ENCODE measurements at regions not wholly inside any gene's neighbourhood (a gene's known extent, or its start where the extent isn't known, plus 50 kb on each side); places are given as distances from the start of the nearest gene placed in this dataset.

DNA sequence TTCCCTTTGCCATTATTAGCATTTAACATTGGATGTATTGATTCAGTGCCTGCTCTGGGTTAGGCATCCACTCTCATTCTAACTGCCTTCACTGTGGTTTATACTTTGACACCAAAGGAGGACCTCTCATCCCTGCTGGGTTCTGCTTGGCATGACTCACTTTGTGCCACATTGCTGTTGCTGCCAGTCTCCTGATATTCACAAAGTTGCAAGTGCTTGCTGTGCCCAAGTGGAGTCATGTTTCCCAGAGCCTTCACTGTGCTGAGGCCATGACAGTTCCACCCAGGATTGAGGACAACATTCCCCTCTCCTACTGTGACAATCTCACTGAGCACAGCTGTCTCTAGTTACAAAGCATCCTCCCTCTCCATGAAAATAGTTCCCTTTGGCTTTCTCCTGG, 519.9 kb upstream of the USP24 start:
- Mint-ChIP-seq H3K27me3 (ENCODE audit: low read depth) (peaks cover 3% of the 10 kb centered on the region), H3K36me3 (ENCODE audit: insufficient read depth) (no peaks in the 10 kb centered on the region), H3K9me3 (no peaks in the 10 kb centered on the region), H3K4me3 (no peak overlapping the region), H3K4me1 (ENCODE audit: low read depth) (no peaks in the 10 kb centered on the region)
- ATAC-seq (no peak), DNase-seq (no peak)

DNA sequence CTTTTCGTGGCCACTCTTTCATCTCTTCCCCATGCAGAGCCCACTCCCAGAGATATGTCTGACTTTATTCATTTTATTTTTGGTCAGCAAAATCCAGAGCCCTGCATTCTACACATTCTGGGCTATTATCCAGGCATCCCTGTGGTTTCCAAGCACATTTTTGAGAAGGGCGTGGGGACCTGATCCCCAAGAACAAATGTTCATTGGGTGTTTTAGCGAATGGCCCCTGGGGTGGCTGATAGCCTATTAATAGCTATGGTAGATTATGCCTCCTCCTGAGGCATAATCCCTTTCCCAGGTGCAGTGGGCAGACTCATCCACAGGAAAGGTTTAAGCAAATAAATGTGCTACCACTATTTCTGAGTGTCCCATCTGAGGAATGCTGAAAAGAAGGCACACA, 511.8 kb upstream of the USP24 start:
- DNase-seq (no peak), ATAC-seq (no peak)
- H3K9me3 Mint-ChIP-seq: no peaks in the 10 kb centered on the region
- H3K4me1 Mint-ChIP-seq (ENCODE audit: low read depth): no peaks in the 10 kb centered on the region
- no peaks in the 10 kb centered on the region for H3K36me3 Mint-ChIP-seq (ENCODE audit: insufficient read depth)
- H3K4me3 Mint-ChIP-seq: no peak overlapping the region
- peaks cover 2% of the 10 kb centered on the region for H3K27me3 Mint-ChIP-seq (ENCODE audit: low read depth)

DNA sequence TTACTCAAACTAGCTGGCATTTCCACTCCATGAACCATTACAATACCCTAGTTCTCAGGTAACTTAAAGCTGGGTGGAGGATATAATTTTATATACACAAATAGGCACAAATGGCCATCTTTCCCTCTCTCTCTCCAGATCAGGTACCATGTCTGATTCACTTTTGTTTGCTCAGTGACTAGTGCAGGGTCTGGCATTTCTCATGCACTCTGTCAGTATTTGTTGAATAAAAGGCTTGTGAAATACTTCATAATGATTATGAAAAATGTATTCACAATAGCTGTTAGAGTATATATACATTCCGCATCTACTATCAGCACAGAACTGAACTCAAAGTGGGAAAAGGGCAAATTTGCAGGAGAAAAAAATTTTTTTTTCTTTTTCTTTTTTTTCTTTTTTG, 510.2 kb upstream of the USP24 start:
- Mint-ChIP-seq H3K4me3 (no peak overlapping the region), H3K4me1 (ENCODE audit: low read depth) (no peaks in the 10 kb centered on the region), H3K27me3 (ENCODE audit: low read depth) (no peaks in the 10 kb centered on the region), H3K9me3 (no peaks in the 10 kb centered on the region), H3K36me3 (ENCODE audit: insufficient read depth) (no peaks in the 10 kb centered on the region)
- ATAC-seq (no peak), DNase-seq (no peak)

DNA sequence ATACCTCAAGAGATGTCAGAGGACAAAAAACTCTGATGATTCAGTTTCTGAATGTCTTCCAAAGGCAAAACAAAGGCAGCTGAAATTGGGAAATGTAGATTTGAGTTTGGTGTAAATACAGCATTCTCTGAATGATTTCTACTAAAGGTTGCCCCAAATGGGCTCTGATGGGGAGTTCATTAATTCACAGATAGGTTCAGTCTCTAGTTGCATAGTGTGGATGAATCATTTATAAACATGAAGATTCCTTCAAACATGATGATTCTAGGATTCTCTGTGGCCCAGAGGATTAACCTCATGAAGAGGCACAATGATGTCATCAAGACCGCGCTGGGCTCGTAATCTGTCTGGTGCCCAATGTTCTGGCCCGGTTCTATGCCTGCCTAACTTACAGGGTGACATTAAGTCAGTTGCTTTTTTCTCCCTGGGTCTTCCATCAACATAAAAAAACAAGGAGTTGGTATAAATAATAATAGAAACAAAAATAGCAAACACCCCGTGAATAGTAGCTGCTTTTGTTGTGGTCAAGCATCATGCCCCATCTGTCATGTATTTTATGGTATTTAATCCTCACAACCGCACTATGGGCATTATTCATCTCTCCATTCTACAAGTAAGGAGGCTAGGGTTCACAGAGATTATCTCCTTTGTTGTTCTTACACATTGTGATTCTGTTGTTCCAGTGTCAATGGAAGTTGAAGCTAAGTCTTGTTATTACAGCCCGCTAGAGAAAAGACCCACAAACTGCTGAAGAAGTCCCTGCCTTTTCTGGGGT, 509.6 kb upstream of the USP24 start:
- Mint-ChIP-seq H3K4me1 (ENCODE audit: low read depth) (no peaks in the 10 kb centered on the region), H3K27me3 (ENCODE audit: low read depth) (no peaks in the 10 kb centered on the region), H3K4me3 (no peak overlapping the region), H3K9me3 (no peaks in the 10 kb centered on the region), H3K36me3 (ENCODE audit: insufficient read depth) (no peaks in the 10 kb centered on the region)
- DNase-seq (no peak), ATAC-seq (no peak)

DNA sequence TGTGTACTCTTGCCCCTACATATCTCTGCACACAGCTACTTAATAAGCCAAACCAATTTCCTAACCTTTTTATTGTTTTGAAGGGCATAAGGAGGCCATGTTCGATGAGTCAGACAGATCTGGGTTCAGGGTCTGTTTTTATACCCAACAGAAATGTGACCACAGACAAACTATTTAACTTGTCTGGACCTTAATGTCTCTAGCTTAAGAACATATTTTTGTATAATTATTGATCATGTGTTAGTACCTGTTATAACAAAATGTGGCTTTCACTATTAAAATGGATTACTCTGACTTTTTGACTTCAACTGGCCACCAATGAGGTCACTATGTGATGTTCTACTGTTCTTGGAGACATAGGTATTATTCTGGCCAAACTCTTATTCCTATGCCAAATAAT, 507.8 kb upstream of the USP24 start:
- Mint-ChIP-seq H3K4me1 (ENCODE audit: low read depth) (no peaks in the 10 kb centered on the region), H3K4me3 (no peak overlapping the region)
- ATAC-seq: no peak

DNA sequence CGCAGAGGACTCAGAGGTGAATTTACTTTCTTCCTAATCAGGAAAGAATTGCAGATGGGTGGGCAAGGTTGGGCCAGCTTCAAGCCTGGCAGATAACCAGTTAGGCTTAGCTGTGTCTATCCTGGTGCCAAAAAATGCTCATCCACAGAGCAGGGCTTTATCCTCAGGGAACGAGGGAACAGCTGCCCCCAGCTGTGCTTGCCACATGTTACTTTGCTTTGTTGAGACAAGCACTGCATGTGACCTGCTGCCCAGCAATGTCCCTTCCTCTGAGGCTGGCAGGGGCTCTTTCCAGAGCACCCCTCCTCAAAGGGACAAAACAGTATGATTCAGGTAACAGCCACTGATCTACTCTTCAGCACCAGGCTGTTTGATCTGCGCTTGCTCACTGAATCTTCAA, 505.1 kb upstream of the USP24 start:
- Mint-ChIP-seq H3K36me3 (ENCODE audit: insufficient read depth) (no peaks in the 10 kb centered on the region), H3K4me1 (ENCODE audit: low read depth) (no peaks in the 10 kb centered on the region), H3K4me3 (no peak overlapping the region), H3K9me3 (no peaks in the 10 kb centered on the region), H3K27me3 (ENCODE audit: low read depth) (peaks cover 4% of the 10 kb centered on the region)
- ATAC-seq: no peak
- DNase-seq: no peak

More for the DNA sequence above, 507.8 kb upstream of the USP24 start:
- Mint-ChIP-seq H3K36me3 (ENCODE audit: insufficient read depth) (no peaks in the 10 kb centered on the region), H3K27me3 (ENCODE audit: low read depth) (no peaks in the 10 kb centered on the region), H3K9me3 (no peaks in the 10 kb centered on the region)
- no peak for DNase-seq

DNA sequence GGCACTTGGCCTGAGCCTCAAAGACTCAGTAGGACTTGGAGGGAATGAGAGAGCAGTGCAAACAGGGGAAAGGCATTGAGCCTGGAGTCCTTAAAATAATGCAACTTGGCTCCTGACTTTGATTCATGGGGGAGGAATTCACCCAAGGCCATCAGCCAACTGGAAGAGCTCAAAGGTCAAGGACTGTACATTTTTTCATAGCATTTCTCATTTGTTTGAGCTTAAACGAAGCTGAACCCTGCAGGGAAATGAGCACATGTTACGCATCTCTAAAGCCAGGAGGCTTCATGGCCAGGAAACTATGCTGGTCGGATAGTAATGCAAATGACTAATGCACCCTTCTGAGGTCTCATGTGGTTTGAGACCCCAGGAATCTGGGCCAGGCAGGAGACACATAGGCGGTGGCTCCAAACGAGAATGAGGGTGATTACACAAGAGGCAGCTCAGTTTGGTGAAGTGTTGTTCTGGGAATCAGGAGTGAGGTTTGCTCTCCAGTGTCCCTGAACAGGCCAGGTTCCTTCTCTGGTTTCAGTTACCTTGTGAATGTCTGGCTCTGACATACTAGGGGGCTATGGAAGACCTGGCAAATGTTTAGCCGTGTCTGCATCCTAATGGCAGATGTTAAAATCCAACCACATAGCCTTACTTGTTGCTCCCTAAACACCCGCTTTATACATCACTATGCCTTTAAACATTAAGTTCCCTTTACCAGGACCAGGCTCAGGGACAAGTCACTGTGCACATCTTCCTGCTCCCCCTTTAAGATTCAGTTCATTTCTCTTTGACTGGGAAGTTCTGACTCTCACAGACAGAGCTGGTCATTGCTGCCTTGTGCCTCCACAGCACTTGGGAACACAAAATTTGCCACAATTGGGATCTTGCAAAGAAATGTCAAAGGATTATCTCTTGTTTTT, 503.9 kb upstream of the USP24 start:
- peaks cover 8% of the 10 kb centered on the region for H3K27me3 Mint-ChIP-seq (ENCODE audit: low read depth)
- DNase-seq (no peak), ATAC-seq (no peak)
- no peaks in the 10 kb centered on the region for H3K9me3 Mint-ChIP-seq
- no peaks in the 10 kb centered on the region for H3K4me1 Mint-ChIP-seq (ENCODE audit: low read depth)
- H3K36me3 Mint-ChIP-seq (ENCODE audit: insufficient read depth): no peaks in the 10 kb centered on the region
- H3K4me3 Mint-ChIP-seq: no peak overlapping the region

DNA sequence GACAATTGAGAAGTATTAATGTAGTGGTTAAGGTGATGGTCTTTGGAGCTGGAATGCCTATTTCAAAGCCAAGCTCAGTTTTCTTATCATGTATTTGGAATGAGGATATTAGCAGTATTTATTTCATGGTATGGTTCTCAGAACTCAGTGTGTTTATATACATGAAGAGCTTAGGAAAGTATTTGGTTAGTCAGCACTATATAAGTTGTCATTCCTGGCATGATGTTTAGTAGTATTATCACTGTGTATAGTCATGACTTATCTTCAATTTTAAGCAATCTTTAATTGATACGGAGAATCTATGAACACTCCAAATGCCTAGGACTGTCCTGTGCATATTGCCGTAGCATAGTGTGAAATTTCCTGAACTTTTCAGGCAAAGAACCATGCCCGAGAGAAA, 501.9 kb upstream of the USP24 start:
- DNase-seq (no peak), ATAC-seq (no peak)
- peaks cover 10% of the 10 kb centered on the region for H3K27me3 Mint-ChIP-seq (ENCODE audit: low read depth)
- no peaks in the 10 kb centered on the region for H3K4me1 Mint-ChIP-seq (ENCODE audit: low read depth)
- peaks cover 4% of the 10 kb centered on the region for H3K9me3 Mint-ChIP-seq
- no peaks in the 10 kb centered on the region for H3K36me3 Mint-ChIP-seq (ENCODE audit: insufficient read depth)
- no peak overlapping the region for H3K4me3 Mint-ChIP-seq

DNA sequence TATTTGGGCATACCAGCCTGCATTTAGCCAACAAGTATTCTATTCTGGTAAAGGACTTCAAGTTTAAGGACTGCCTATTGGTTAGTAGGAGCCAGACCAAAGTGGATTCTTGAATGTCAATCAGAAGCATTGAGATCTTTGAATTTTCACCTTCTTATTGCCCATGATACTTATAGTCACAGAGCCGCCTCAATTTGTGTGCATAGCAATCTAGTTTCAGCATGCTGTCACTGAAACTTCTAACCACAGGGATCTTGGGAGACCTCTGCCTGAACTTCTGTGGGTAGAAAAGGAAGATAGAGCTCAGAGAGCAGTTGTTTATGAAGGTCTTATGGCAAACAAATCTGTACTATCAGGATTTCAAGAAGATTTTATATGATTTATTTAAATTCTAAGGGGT, 501.4 kb upstream of the USP24 start:
- ATAC-seq (no peak), DNase-seq (no peak)
- no peaks in the 10 kb centered on the region for H3K36me3 Mint-ChIP-seq (ENCODE audit: insufficient read depth)
- H3K9me3 Mint-ChIP-seq: peaks cover 4% of the 10 kb centered on the region
- peaks cover 10% of the 10 kb centered on the region for H3K27me3 Mint-ChIP-seq (ENCODE audit: low read depth)
- no peak overlapping the region for H3K4me3 Mint-ChIP-seq
- no peaks in the 10 kb centered on the region for H3K4me1 Mint-ChIP-seq (ENCODE audit: low read depth)

DNA sequence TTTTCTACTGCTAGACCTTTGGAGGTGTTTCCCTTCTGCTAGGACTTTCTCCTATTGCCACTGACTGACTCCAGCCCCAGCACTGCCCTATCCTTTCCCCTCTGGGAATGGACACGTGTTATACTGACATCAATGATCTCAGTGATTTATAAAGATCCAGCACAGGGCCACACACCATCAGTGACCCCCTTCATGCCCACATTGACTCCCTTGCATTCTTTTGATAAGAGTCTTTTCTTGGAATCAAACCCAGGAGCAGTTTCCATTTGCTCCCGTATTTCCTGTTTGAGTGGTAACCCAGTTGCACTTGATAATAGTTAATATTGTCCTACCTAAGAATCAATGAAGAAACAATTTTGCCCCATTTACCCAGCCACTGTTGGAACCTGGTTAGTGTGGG, 501.0 kb upstream of the USP24 start:
- no peaks in the 10 kb centered on the region for H3K36me3 Mint-ChIP-seq (ENCODE audit: insufficient read depth)
- H3K27me3 Mint-ChIP-seq (ENCODE audit: low read depth): peaks cover 10% of the 10 kb centered on the region
- no peak for ATAC-seq
- DNase-seq: no peak
- peaks cover 4% of the 10 kb centered on the region for H3K9me3 Mint-ChIP-seq
- no peak overlapping the region for H3K4me3 Mint-ChIP-seq
- H3K4me1 Mint-ChIP-seq (ENCODE audit: low read depth): no peaks in the 10 kb centered on the region

DNA sequence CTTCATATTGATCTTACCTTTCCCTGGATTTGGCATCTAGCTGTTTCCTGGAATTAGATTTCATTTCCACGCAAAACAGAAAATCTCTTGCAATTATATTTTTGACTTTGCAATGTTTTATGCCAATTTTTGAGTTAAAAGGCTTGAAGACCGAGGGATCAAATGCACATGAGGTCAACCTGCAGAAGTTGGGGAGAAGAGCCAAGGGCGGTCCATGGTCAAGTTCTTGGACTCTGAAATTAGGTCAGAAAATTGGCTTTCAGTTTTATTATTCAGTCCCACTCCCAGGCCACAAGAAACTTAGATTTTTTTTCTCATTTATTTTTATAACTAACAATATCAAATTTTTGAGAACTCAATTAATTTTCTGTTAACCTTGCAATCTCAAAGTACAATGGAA, 499.1 kb upstream of the USP24 start:
- ATAC-seq: no peak
- Mint-ChIP-seq H3K9me3 (peaks cover 4% of the 10 kb centered on the region), H3K4me3 (no peak overlapping the region), H3K36me3 (ENCODE audit: insufficient read depth) (no peaks in the 10 kb centered on the region), H3K4me1 (ENCODE audit: low read depth) (no peaks in the 10 kb centered on the region), H3K27me3 (ENCODE audit: low read depth) (peaks cover 10% of the 10 kb centered on the region)
- DNase-seq: no peak

DNA sequence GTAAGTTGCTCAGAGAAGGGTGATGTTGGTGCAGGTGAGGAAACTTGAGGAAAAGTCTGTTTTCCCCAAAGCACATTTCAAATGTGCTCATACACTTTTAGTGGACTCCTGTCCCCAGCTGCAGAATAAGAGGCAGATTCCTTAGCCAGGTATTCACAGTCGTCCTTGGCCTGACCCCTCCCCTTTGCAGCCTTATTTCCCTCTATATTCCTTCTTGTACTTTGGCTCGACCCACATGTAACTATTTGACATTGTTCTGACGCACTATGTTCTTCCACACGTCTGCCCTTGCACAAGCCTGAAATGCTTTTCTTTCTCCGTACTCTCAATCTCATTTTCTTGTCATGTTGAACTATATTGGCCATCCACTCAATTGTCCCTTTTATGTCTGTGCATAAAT, 498.4 kb upstream of the USP24 start:
- H3K36me3 Mint-ChIP-seq (ENCODE audit: insufficient read depth): no peaks in the 10 kb centered on the region
- no peak for ATAC-seq
- H3K27me3 Mint-ChIP-seq (ENCODE audit: low read depth): peaks cover 10% of the 10 kb centered on the region
- H3K9me3 Mint-ChIP-seq: peaks cover 4% of the 10 kb centered on the region
- no peak overlapping the region for H3K4me3 Mint-ChIP-seq
- no peak for DNase-seq
- no peaks in the 10 kb centered on the region for H3K4me1 Mint-ChIP-seq (ENCODE audit: low read depth)

DNA sequence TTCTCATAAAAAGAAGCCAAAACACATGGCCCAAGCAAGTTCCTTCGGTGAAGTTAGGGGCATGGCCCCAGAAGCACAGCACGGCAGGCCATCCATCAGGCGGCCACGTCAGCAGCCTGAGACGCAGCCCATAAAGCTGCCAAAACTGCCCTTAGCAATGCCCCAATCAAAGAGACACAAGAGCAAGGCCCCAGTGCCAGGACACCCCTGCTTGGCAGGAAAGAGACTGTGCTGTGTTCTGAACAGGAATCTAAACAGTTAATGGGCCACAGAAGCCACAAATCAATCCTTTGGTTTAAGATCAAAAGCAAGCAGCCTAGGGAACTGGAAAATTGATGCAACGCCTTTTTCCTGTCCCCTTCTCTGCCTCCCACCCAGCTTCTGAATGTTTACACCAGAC, 497.0 kb upstream of the USP24 start:
- no peaks in the 10 kb centered on the region for H3K36me3 Mint-ChIP-seq (ENCODE audit: insufficient read depth)
- DNase-seq (no peak), ATAC-seq (no peak)
- H3K27me3 Mint-ChIP-seq (ENCODE audit: low read depth): peaks cover 7% of the 10 kb centered on the region
- peaks cover 4% of the 10 kb centered on the region for H3K9me3 Mint-ChIP-seq
- H3K4me3 Mint-ChIP-seq: no peak overlapping the region
- H3K4me1 Mint-ChIP-seq (ENCODE audit: low read depth): no peaks in the 10 kb centered on the region

DNA sequence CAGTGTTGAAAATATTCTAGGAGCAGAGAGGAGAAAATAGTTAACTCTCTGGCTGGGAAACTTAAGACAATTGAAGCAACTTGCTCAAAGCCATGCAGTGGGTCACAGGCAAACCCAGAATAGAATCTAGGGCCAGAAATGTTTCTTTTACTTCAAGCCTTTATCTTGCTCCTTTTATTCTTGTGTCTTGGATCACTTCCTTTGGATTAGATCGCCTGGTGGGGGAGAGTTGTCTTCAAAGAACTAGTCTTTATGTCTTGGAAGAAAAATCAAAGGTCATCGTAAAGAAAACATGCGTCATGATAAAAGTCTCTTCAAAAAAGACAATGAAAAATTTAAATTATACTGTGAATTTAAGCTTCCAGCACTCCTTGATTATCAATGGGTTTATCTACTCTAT, 493.6 kb upstream of the USP24 start:
- ATAC-seq (no peak), DNase-seq (no peak)
- Mint-ChIP-seq H3K9me3 (peaks cover 3% of the 10 kb centered on the region), H3K27me3 (ENCODE audit: low read depth) (peaks cover 2% of the 10 kb centered on the region), H3K4me3 (no peak overlapping the region), H3K4me1 (ENCODE audit: low read depth) (no peaks in the 10 kb centered on the region), H3K36me3 (ENCODE audit: insufficient read depth) (no peaks in the 10 kb centered on the region)

DNA sequence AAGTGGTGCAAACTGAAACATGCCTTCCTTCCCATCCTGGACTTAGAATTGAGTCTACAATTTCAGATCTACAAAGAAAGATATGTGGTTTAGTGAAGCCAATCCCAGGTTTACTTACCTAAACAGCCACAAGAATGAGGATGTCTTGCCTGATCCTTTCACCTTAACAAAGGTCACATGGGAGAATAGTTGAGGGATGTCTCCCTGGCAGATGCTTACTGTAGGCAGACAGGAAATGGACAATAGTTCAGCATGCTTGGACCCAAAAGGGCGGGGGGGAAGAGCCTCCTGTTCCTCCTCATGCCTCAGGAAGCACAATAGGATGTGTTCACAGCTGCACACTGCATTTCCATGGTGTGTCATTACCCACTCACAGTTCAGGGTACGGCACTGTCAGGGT, 492.7 kb upstream of the USP24 start:
- H3K4me3 Mint-ChIP-seq: no peak overlapping the region
- no peak for ATAC-seq

More for the DNA sequence above, 492.7 kb upstream of the USP24 start:
- H3K4me1 Mint-ChIP-seq (ENCODE audit: low read depth): no peaks in the 10 kb centered on the region
- DNase-seq: no peak
- H3K9me3 Mint-ChIP-seq: no peaks in the 10 kb centered on the region
- H3K36me3 Mint-ChIP-seq (ENCODE audit: insufficient read depth): no peaks in the 10 kb centered on the region
- no peaks in the 10 kb centered on the region for H3K27me3 Mint-ChIP-seq (ENCODE audit: low read depth)
